ENCODE measurements at regions not wholly inside any gene's neighbourhood (a gene's known extent, or its start where the extent isn't known, plus 50 kb on each side); places are given as distances from the start of the nearest gene placed in this dataset.

DNA sequence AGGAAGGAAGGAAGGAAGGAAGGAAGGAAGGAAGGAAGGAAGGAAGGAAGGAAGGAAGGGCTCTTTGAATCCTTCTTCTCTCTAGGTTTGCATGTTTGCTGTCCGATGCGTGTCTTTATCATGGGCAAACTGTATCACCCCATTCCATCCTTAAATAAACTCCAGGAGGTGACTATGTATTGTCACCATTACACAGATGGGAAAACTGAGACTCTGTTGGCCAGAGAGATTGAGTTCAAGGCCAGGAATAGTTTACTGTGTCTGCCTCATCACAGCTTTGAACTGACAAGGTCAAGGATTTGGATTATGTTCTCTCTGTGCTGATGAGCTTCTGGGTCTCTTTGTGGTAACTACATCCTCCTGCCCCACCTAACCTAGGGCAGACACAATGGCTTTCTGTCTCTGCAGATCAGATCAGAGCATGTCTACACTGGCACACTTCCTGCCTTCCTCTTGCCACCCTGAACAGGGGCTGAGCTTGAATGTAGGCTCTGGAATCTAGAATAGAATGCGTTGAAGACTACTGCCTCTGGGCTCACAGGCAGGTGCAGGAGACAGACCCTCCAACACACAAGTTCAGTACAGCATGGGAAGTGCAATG lies 78.9 kb upstream of the MAP1LC3B2 start:
- no peak overlapping the region for H3K27ac ChIP-seq (ENCODE audit: insufficient read length, low read depth, low read length)
- no peak overlapping the region for H3K18ac ChIP-seq (ENCODE audit: insufficient read length, low read depth, low read length)
- no peak overlapping the region for H4K5ac ChIP-seq (ENCODE audit: insufficient read length, low read depth, low read length)
- H3T11ph ChIP-seq (ENCODE audit: low read length): no peak overlapping the region
- H4K20me1 ChIP-seq (ENCODE audit: control insufficient read depth, insufficient read depth, insufficient read length): no peaks in the 10 kb centered on the region
- H3K9me3 ChIP-seq (ENCODE audit: control insufficient read depth, low read depth, low read length): peaks cover 16% of the 10 kb centered on the region
- H3K14ac ChIP-seq (ENCODE audit: insufficient read depth, low read length): no peak overlapping the region; the same call in 1 of the 2 replicates
- no peak overlapping the region for H2BK15ac ChIP-seq (ENCODE audit: low read depth, low read length)
- Mint-ChIP-seq H3K4me1 (peaks cover 8 to 14% of the 10 kb centered on the region in 2 experiments), H3K27ac (no peak overlapping the region), H3K4me3 (no peak overlapping the region), H3K27me3 (ENCODE audit: low read depth) (peaks cover 6% of the 10 kb centered on the region), H3K9me3 (peaks cover 19 to 20% of the 10 kb centered on the region in 2 experiments; a peak in 4 of 5 replicates), H3K36me3 (ENCODE audit: insufficient read depth in 1 of 3, low read depth in 3 of 3) (peaks cover 7 to 15% (median 10%) of the 10 kb centered on the region in 3 experiments)
- H3K4ac ChIP-seq (ENCODE audit: low read depth, low read length): no peak overlapping the region
- no peak overlapping the region for H2AFZ ChIP-seq (ENCODE audit: low read length)
- H3K9ac ChIP-seq (ENCODE audit: extremely low read depth, insufficient read length, low read length): no peak overlapping the region
- no peak overlapping the region for H3K4me2 ChIP-seq (ENCODE audit: insufficient read depth, insufficient read length, low read length)
- no peak for TF ChIP-seq CTCF (conservative IDR thresholded peaks at IDR 0.05)
- H2BK120ac ChIP-seq (ENCODE audit: low read depth, low read length, poor library complexity, severe bottlenecking): no peak overlapping the region
- no peak for DNase-seq
- no peaks in the 10 kb centered on the region for H3K79me1 ChIP-seq (ENCODE audit: insufficient read depth, low read depth, low read length, poor library complexity, severe bottlenecking)
- H2BK12ac ChIP-seq (ENCODE audit: insufficient read length, low read depth, low read length): no peak overlapping the region
- H2BK20ac ChIP-seq (ENCODE audit: low read depth, low read length, poor library complexity, severe bottlenecking): no peak overlapping the region
- no peak overlapping the region for H3K23ac ChIP-seq (ENCODE audit: insufficient read length, low read depth, low read length)
- H2BK5ac ChIP-seq (ENCODE audit: insufficient read length, low read length): no peak overlapping the region
- no CpG with 5 or more reads among the region's 3 CpGs for WGBS (ENCODE audit: extremely low coverage, insufficient read length, low lambda C conversion rate)
- H3K79me2 ChIP-seq (ENCODE audit: insufficient read depth, low read length): no peaks in the 10 kb centered on the region
- H3K27me3 ChIP-seq (ENCODE audit: insufficient read depth, low read length): no peaks in the 10 kb centered on the region
- H3K23me2 ChIP-seq (ENCODE audit: insufficient read length, low read depth, low read length, poor library complexity, severe bottlenecking): no peaks in the 10 kb centered on the region
- H3K4me1 ChIP-seq (ENCODE audit: insufficient read depth, low read length): no peaks in the 10 kb centered on the region; the same call in 1 of the 2 replicates
- no peak overlapping the region for H4K8ac ChIP-seq (replicated peaks; ENCODE audit: insufficient read length, low read depth, low read length)
- H2AK5ac ChIP-seq (ENCODE audit: insufficient read length, low read length): no peak overlapping the region
- no peak overlapping the region for H3K56ac ChIP-seq (ENCODE audit: insufficient read length, low read depth, low read length)
- H4K91ac ChIP-seq (ENCODE audit: insufficient read length, low read depth, low read length): no peak overlapping the region
